Hepatocyte (in vitro differentiated cells): ENCODE measurements at regions not wholly inside any gene's neighbourhood (a gene's known extent, or its start where the extent isn't known, plus 50 kb on each side); places are given as distances from the start of the nearest gene placed in this dataset.

Source experiments
- DNase-seq: peaks from one replicate; pipeline ENCODE4 v3.0.0-alpha.2; 2016; ENCODE audit warnings: low spot score
- H2AFZ ChIP-seq: fragments of 200-600 bp; sonication (generic); 2 replicates; pipeline ENCODE4 v1.6.0; 2016; ENCODE audit warnings: antibody characterized with exemption, mild to moderate bottlenecking
- H3K27ac ChIP-seq: fragments of 200-600 bp; sonication (generic); 2 replicates; pipeline ENCODE4 v1.5.1; 2016; ENCODE audit warnings: mild to moderate bottlenecking
- H3K27me3 ChIP-seq: fragments of 200-600 bp; sonication (generic); 2 replicates; pipeline ENCODE4 v1.6.1; 2016
- H3K36me3 ChIP-seq: fragments of 200-600 bp; sonication (generic); replicated peaks from 2 replicates; pipeline ENCODE4 v1.5.1; 2016; ENCODE audit warnings: low read depth; ENCODE audit not compliant: insufficient read depth
- H3K4me1 ChIP-seq: fragments of 200-600 bp; sonication (generic); 2 replicates; pipeline ENCODE4 v1.5.1; 2016; ENCODE audit warnings: mild to moderate bottlenecking, moderate library complexity; ENCODE audit not compliant: insufficient read depth
- H3K4me2 ChIP-seq: fragments of 200-600 bp; sonication (generic); 2 replicates; pipeline ENCODE4 v1.6.0; 2016
- H3K4me3 ChIP-seq: fragments of 200-600 bp; sonication (generic); 2 replicates; pipeline ENCODE4 v1.5.1; 2016; ENCODE audit warnings: mild to moderate bottlenecking
- H3K79me2 ChIP-seq: fragments of 200-600 bp; sonication (generic); 2 replicates; pipeline ENCODE4 v1.6.0; 2017; ENCODE audit warnings: mild to moderate bottlenecking
- H3K9me2 ChIP-seq: fragments of 200-600 bp; sonication (generic); replicated peaks from 2 replicates; pipeline ENCODE4 v1.6.0; 2017; ENCODE audit warnings: mild to moderate bottlenecking; ENCODE audit not compliant: insufficient read depth
- H3K9me3 ChIP-seq: fragments of 200-600 bp; sonication (generic); 2 replicates; pipeline ENCODE4 v1.5.1; 2016; ENCODE audit warnings: low read depth, mild to moderate bottlenecking
- H4K20me1 ChIP-seq: fragments of 200-600 bp; sonication (generic); 2 replicates; pipeline ENCODE4 v1.6.0; 2016; ENCODE audit warnings: mild to moderate bottlenecking; ENCODE audit not compliant: insufficient read depth, poor library complexity, severe bottlenecking
- EZH2 ChIP-seq: fragments of 200-600 bp; sonication (generic); IDR thresholded peaks from 2 replicates; pipeline ENCODE4 v1.6.1; 2016; ENCODE audit warnings: antibody characterized with exemption, mild to moderate bottlenecking, borderline replicate concordance
- EZH2phosphoT487 ChIP-seq: fragments of 200-600 bp; sonication (generic); IDR thresholded peaks from one replicate; pipeline ENCODE4 v1.6.1; 2018; ENCODE audit warnings: antibody characterized with exemption, mild to moderate bottlenecking, low read depth, moderate library complexity; ENCODE audit not compliant: unreplicated experiment, severe bottlenecking
- WGBS: methylation state at CpG from one replicate; pipeline ENCODE4 v1.1.6; 2016; ENCODE audit warnings: low lambda C conversion rate; ENCODE audit errors: missing lambda C conversion rate; 5-methylcytosine and 5-hydroxymethylcytosine counted together
- TF ChIP-seq, protein P1 (sequence below): fragments of 200-600 bp; sonication (generic); IDR thresholded peaks from 2 replicates; pipeline ENCODE4 v1.5.1; 2016; ENCODE audit warnings: antibody characterized with exemption, mild to moderate bottlenecking; ENCODE audit not compliant: poor library complexity

DNA sequence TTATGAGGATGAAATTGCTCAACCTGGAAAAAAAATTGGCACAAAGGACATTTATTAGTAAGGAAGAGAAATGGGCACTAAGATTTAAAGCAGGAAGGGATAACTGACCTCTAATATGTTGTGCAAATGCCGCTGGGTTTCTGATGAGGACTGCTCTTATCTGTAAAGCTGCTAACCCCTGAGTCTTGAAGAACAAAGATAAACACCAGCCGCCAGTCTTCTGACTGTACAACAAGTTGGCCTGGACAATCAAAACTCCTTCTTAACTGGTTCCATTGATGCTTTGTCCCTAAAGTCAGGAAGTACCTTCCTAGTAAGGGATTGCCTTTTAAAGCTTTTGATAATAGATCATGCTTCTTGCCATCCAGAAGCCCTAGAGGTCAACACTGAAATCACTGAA, 301.8 kb downstream of the TRIB2 start:
- H3K79me2 ChIP-seq, result no peaks in the 10 kb centered on the region
- H3K9me3 ChIP-seq, result no peaks in the 10 kb centered on the region
- TF ChIP-seq, protein P1, sequence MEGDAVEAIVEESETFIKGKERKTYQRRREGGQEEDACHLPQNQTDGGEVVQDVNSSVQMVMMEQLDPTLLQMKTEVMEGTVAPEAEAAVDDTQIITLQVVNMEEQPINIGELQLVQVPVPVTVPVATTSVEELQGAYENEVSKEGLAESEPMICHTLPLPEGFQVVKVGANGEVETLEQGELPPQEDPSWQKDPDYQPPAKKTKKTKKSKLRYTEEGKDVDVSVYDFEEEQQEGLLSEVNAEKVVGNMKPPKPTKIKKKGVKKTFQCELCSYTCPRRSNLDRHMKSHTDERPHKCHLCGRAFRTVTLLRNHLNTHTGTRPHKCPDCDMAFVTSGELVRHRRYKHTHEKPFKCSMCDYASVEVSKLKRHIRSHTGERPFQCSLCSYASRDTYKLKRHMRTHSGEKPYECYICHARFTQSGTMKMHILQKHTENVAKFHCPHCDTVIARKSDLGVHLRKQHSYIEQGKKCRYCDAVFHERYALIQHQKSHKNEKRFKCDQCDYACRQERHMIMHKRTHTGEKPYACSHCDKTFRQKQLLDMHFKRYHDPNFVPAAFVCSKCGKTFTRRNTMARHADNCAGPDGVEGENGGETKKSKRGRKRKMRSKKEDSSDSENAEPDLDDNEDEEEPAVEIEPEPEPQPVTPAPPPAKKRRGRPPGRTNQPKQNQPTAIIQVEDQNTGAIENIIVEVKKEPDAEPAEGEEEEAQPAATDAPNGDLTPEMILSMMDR, result no peak
- no peak for TF ChIP-seq EZH2
- TF ChIP-seq EZH2phosphoT487, result no peak
- 32% methylated on average over 2 of the region's 2 CpGs for WGBS
- no peaks in the 10 kb centered on the region for H3K36me3 ChIP-seq
- no peak overlapping the region for H3K4me2 ChIP-seq
- H3K4me3 ChIP-seq, result no peak overlapping the region
- H2AFZ ChIP-seq, result no peak overlapping the region
- no peaks in the 10 kb centered on the region for H3K9me2 ChIP-seq
- no peaks in the 10 kb centered on the region for H3K4me1 ChIP-seq
- H4K20me1 ChIP-seq, result no peaks in the 10 kb centered on the region
- no peaks in the 10 kb centered on the region for H3K27me3 ChIP-seq
- DNase-seq, result no peak
- no peak overlapping the region for H3K27ac ChIP-seq

DNA sequence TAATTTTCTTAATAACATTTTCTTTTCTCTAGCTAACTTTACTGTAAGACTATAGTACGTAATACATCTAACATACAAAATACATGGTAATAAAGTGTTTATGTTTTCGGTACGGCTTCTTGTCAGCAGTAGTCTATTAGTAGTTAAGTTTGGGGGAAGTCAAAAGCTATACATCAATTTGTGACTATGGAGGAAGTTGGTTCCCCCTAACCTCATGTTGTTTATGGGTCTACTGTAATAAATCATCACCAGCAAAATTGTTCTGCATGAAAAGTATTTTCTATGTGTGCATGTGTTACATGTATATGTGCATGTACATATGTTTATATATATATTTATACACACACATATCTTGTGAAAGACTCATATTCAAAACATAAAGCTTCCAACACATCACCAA, 303.0 kb downstream of the TRIB2 start:
- H3K9me3 ChIP-seq, result no peaks in the 10 kb centered on the region
- DNase-seq, result no peak
- no peaks in the 10 kb centered on the region for H3K27me3 ChIP-seq
- H4K20me1 ChIP-seq, result no peaks in the 10 kb centered on the region
- H2AFZ ChIP-seq, result no peak overlapping the region
- no peaks in the 10 kb centered on the region for H3K36me3 ChIP-seq
- no peaks in the 10 kb centered on the region for H3K79me2 ChIP-seq
- no peaks in the 10 kb centered on the region for H3K4me1 ChIP-seq
- no peak overlapping the region for H3K27ac ChIP-seq
- H3K4me3 ChIP-seq, result no peak overlapping the region
- no peak overlapping the region for H3K4me2 ChIP-seq
- 95% methylated on average over 3 of the region's 3 CpGs for WGBS
- H3K9me2 ChIP-seq, result no peaks in the 10 kb centered on the region
- no peak for TF ChIP-seq EZH2
- TF ChIP-seq, protein P1, result no peak
- no peak for TF ChIP-seq EZH2phosphoT487

DNA sequence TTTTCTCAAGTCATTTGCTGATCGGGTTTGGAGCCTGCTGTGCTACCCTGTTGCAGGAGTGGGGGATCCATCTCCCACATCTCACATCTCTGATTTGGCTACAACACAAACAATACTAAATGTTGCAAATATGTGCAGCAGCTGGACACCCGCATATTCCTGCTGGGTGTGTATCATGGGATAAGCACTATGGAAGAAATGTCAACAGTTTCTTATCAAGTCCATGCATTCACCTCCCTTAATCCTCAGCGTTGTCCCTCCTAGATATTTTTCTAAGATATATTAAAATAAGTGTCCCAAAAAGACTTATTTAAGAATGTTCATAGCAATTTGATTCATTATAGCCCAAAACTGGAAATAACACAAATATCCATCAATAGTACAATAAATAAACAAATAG, 303.7 kb downstream of the TRIB2 start:
- no peak for DNase-seq
- 74% methylated on average over 3 of the region's 3 CpGs for WGBS
- no peak for TF ChIP-seq EZH2phosphoT487
- TF ChIP-seq, protein P1, result no peak
- no peak for TF ChIP-seq EZH2
- no peaks in the 10 kb centered on the region for H3K36me3 ChIP-seq
- no peak overlapping the region for H3K27ac ChIP-seq
- H3K27me3 ChIP-seq, result no peaks in the 10 kb centered on the region
- no peaks in the 10 kb centered on the region for H3K9me2 ChIP-seq
- no peak overlapping the region for H2AFZ ChIP-seq
- no peaks in the 10 kb centered on the region for H4K20me1 ChIP-seq
- no peaks in the 10 kb centered on the region for H3K4me1 ChIP-seq
- H3K4me3 ChIP-seq, result no peak overlapping the region
- no peak overlapping the region for H3K4me2 ChIP-seq
- H3K9me3 ChIP-seq, result no peaks in the 10 kb centered on the region
- H3K79me2 ChIP-seq, result no peaks in the 10 kb centered on the region

DNA sequence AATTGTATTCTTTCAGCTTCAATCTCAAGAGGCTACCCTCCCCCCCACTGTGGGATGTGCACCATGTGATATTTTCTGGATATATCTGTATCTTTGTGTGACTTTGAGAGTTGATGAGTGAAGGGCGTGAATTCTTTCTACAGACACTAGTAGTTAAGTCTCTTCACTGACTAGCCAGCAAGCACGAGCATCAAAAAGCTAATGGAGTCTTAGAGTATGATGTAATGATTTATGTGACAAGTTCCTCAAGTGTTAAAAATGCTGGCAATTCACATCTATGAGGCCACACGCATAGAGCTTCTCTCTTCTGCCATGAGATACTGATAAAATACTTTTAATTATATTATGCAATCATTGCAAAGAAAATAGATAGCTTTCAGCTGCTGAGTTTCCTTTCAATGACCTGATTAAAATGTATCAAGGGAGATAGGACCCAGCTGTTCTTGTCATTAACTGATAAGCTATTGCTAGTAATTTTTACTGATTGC, 304.8 kb downstream of the TRIB2 start:
- TF ChIP-seq, protein P1, result no peak
- TF ChIP-seq EZH2phosphoT487 (no peak), EZH2 (no peak)
- H3K36me3 ChIP-seq, result no peaks in the 10 kb centered on the region
- no peak overlapping the region for H2AFZ ChIP-seq
- WGBS, result 41% methylated on average over 3 of the region's 3 CpGs
- no peaks in the 10 kb centered on the region for H3K27me3 ChIP-seq
- no peak overlapping the region for H3K4me3 ChIP-seq
- H3K27ac ChIP-seq, result no peak overlapping the region
- no peaks in the 10 kb centered on the region for H4K20me1 ChIP-seq
- no peak for DNase-seq
- H3K4me2 ChIP-seq, result no peak overlapping the region
- H3K9me2 ChIP-seq, result no peaks in the 10 kb centered on the region
- no peaks in the 10 kb centered on the region for H3K4me1 ChIP-seq
- no peaks in the 10 kb centered on the region for H3K9me3 ChIP-seq
- H3K79me2 ChIP-seq, result no peaks in the 10 kb centered on the region
